NCI-H1694 treated with DMSO at 0.1 percent for 48 hours (cell line): ENCODE measurements at regions not wholly inside any gene's neighbourhood (a gene's known extent, or its start where the extent isn't known, plus 50 kb on each side); places are given as distances from the start of the nearest gene placed in this dataset.

Experiments
- DNase-seq: peaks from one replicate; lab custom pipeline; 2025; lab: John Stamatoyannopoulos, UW

GRCh38 chr7:68306692-68307107 lies 1291.6 kb upstream of the AUTS2 start:
- DNase-seq: no peak

- no peak for DNase-seq
Measured at GRCh38 chr7:68309271-68309670, 1289.0 kb upstream of the AUTS2 start.

- DNase-seq: no peak
Measured at GRCh38 chr7:68309806-68310205, 1288.5 kb upstream of the AUTS2 start.

GRCh38 chr7:68311958-68312357 lies 1286.3 kb upstream of the AUTS2 start:
- DNase-seq: no peak

GRCh38 chr7:68313806-68314205 lies 1284.5 kb upstream of the AUTS2 start:
- no peak for DNase-seq

GRCh38 chr7:68314208-68314607 lies 1284.1 kb upstream of the AUTS2 start:
- no peak for DNase-seq

- no peak for DNase-seq
Measured at GRCh38 chr7:68317476-68317875, 1280.8 kb upstream of the AUTS2 start.

- DNase-seq: peak; percentile 4
Measured at GRCh38 chr7:68319061-68319460, 1279.2 kb upstream of the AUTS2 start.

GRCh38 chr7:68321076-68321639 lies 1277.1 kb upstream of the AUTS2 start:
- DNase-seq: peak; percentile 80

- no peak for DNase-seq
Measured at GRCh38 chr7:68321776-68322496, 1276.3 kb upstream of the AUTS2 start.

GRCh38 chr7:68324621-68325020 lies 1273.7 kb upstream of the AUTS2 start:
- no peak for DNase-seq

GRCh38 chr7:68334216-68334615 lies 1264.1 kb upstream of the AUTS2 start:
- no peak for DNase-seq

GRCh38 chr7:68334636-68335272 lies 1263.5 kb upstream of the AUTS2 start:
- DNase-seq: no peak

GRCh38 chr7:68336594-68336993 lies 1261.7 kb upstream of the AUTS2 start:
- DNase-seq: no peak

GRCh38 chr7:68348401-68348800 lies 1249.9 kb upstream of the AUTS2 start:
- DNase-seq: no peak

- no peak for DNase-seq
Measured at GRCh38 chr7:68362745-68363518, 1235.3 kb upstream of the AUTS2 start.

GRCh38 chr7:68364886-68365625 lies 1233.2 kb upstream of the AUTS2 start:
- DNase-seq: no peak

GRCh38 chr7:68371985-68372384 lies 1226.3 kb upstream of the AUTS2 start:
- no peak for DNase-seq

GRCh38 chr7:68376131-68376661 lies 1222.1 kb upstream of the AUTS2 start:
- DNase-seq: no peak

- DNase-seq: no peak
Measured at GRCh38 chr7:68381731-68382130, 1216.5 kb upstream of the AUTS2 start.

- DNase-seq: no peak
Measured at GRCh38 chr7:68384581-68384980, 1213.7 kb upstream of the AUTS2 start.

- DNase-seq: no peak
Measured at GRCh38 chr7:68393051-68393450, 1205.2 kb upstream of the AUTS2 start.
